HG02798 (cell line): ENCODE measurements at regions not wholly inside any gene's neighbourhood (a gene's known extent, or its start where the extent isn't known, plus 50 kb on each side); places are given as distances from the start of the nearest gene placed in this dataset.
"Not testable (repeated sequence)": the region's sequence is repeated elsewhere in the genome, so short reads cannot be mapped to it uniquely, and the experiment has no call there.

Experiments
- ATAC-seq: cut with Tn5 transposase; IDR thresholded peaks from one replicate; pipeline ENCODE4 v1.9.1; 2021; ENCODE audit warnings: mild to moderate bottlenecking; ENCODE audit not compliant: unreplicated experiment, poor library complexity

DNA sequence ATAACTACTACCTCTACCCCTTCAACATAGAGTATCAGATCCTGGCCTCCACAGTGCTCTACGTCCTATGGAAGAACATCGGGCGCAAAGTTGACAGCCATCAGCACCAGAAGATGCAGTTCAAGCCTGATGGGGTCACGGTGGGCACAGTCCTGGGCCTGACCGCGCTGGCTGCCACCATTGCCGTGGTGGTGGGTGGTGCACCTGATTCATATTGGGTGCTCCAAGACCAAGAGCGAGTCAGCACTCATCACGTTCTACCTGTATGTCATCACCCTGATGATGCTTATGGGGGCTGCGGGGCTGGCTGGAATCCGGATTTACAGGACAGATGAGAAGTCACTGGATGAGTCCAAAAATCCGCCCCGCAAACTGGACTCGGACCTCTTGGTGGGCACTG is 846.4 kb downstream of the RPIA start:
- ATAC-seq, result not testable (repeated sequence)

DNA sequence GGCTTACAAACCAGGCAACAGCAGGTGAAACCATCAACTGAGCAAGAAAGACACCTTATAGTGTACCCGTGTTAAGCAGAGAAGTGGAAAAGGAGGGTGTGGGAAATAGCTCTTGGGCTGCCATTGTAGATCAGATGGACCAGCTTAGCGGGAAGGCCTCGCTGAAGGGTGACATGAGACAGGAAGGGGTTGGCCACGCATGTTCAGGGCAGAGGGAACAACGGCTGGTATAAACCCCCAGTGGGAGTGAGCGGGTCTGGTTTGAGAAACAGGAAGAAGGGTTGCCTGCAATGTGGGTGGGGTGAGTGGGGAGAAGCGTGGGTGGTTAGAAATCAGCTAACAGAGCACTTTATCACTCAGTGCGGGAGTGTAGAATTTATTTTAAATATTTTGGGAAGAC is 852.6 kb downstream of the RPIA start:
- ATAC-seq, result not testable (repeated sequence)

DNA sequence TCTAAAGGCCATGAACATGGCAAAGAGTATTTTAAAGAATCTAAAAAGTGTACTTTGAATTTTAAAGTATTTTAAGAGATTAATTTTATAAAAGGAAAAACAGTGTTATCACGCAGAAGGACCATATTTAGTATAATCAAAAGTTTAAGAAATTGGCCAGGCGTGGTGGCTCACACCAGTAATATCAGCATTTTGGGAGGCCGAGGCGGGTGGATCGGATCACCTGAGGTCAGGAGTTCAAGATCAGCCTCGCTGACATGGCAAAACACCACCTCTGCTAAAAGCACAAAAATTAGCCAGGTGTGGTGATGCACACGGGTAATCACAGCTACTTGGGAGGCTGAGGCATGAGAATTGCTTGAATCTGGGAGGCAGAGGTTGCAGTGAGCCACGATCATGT is 887.7 kb downstream of the RPIA start:
- ATAC-seq, result not testable (repeated sequence)

DNA sequence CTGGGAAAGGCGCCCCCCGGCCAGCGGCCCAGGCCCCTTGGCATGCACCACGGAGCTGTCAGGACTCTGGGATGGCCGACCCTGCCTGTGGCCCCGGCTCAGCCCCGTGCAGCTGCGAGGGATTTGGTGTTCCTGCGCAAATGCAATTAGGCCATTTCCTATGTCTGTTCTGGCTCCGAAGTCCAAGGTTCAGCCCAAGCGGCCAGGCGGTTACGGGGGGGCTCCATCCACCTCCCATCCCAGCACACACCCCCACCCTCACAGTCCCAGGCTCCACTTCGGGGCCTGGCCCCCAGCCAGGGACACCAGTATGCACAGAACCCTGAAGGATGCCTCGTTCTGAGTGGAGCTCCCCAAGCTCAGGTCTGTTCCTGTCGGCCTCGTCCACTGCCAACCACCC is 891.3 kb downstream of the RPIA start:
- ATAC-seq, result not testable (repeated sequence)

DNA sequence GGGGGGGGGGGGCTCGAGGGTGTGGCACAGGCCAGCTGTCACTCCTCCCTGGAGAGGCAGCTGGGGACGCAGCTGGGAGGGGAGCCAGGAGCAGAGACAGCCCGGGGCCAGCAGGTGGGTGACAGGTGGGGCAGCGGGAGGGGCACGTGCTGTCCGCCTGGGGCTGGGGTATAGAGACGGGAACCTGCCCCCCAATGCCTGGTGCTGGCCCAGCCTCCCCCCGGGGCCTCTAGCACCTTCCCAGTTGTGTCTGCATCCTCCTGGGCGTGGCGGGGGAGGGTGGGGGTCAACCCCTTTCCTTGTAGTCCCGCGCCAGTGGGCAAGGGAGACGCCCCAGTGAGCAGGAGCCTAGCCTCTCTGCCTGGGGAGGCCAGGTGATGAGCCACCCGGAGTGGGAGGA is 892.6 kb downstream of the RPIA start:
- not testable (repeated sequence) for ATAC-seq

DNA sequence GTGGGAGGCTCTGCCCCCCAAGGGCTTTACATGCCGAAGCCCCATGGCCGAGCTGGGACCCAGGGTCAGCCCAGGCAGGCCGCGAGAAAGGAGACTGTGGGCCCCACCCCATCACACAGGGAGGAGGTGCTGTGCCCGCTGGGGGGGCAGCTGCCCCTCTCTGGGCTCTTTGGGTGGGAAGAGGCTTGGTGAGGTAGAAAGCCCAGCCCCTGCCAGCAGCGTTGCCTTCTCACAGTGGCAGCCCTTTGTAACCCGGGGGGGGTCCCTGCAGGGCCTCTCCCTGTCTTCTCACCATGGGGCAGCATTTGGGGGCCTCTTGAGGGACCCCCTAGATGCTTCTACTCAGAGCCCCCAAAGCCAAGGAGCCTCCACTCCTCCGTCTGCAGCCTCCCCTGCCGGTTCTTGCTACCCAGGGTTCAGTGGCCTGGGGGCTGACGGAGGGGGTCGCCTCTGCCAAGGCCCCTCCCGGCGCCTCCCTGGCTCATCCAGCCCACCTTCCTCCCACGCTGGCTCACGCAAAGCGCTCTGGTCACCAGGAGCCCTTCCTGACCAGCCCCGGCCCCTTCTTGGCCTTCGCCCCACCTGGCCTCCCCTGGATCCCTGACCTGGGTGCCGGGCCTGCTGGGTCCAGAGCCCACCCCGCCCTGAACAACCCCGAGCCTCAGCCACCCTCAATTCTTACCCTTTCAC is 893.5 kb downstream of the RPIA start:
- ATAC-seq, result not testable (repeated sequence)

DNA sequence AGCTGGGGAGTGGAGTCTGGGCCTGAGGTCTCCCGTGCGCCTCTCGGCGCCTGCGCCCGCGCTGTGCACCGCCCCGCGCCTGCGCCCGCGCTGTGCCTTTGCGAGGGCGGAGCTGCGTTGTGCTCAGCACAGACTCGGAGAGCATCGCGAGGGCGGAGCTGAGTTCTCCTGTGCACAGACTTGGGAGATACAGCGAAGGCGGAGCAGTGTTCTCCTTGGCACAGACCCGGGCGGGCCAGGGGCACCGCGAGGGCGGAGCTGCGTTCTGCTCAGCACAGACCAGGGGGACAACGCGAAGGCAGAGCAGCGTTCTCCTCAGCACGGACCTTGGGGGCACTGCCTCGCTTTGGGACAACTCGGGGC is 894.1 kb downstream of the RPIA start:
- ATAC-seq, result peak; percentile 100

DNA sequence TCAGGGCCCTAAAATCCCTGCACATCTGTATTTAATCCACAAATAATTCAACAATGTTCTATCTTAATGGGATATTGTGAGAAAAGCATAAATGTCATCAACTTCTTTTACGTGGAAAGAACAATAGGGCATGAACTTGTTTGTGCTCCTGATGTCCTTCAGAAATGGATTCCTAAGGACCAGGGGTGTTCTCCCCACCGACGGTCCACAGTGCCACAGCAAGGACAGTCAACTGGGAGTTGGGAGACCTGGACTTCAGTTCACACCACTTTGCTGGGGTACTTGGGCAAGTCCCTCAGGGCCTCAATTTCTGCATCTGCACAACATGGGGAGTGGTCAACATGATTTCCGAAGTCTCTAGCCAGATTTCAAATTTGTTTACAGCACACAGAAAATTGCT is 908.4 kb downstream of the RPIA start:
- ATAC-seq, result not testable (repeated sequence)

DNA sequence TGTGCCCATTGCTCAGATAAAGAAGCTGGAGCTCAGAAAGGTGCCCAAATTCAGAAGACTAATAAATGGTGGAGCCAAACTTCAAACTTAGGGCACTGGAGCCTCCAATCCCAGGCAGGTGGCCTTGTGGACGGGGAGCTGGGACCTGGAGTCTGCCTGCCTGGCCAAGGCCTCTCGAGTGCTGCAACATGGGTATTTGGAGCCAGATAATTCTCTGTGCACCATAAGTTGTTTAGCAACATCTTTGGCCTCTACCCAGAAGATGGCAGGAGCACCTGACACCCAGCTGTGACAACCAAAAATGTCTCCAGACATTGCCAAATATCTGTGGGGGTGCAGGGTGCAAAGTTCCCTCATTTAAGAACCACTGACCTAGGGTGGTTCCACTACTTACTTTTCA is 915.0 kb downstream of the RPIA start:
- not testable (repeated sequence) for ATAC-seq

DNA sequence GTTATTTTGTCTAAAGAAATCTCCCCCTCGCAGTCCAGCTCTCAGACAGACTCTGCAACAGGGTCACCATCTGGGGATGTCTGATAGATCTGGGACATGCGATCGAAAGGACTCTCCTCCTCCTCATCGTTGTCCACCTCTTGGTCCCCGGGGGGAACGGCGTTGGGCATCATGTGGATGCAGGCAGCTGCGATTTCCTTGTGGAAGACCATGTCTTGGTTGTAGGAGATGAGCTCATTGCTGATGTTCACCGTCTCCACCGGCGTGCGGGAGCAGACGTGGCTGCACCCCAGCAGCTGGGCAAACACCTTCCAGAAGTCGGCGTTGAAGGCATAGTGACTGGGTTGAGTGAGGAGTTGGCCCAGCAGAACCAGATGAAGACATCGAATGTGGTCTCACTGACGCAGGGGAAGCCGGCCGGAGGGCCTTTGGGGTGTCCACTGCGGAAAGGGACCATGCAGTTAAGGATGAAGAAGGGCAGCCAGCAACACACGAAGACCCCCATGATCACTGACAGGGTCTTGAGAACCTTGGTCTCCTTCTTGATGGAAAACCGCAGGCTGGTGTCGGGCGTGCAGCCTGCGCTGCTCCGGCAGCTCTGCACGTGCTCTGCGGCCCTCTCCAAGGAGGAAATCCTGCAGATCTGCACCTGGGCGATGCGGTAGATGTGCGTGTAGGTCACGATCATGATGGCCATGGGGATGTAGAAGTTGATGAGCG is 918.9 kb downstream of the RPIA start:
- not testable (repeated sequence) for ATAC-seq

DNA sequence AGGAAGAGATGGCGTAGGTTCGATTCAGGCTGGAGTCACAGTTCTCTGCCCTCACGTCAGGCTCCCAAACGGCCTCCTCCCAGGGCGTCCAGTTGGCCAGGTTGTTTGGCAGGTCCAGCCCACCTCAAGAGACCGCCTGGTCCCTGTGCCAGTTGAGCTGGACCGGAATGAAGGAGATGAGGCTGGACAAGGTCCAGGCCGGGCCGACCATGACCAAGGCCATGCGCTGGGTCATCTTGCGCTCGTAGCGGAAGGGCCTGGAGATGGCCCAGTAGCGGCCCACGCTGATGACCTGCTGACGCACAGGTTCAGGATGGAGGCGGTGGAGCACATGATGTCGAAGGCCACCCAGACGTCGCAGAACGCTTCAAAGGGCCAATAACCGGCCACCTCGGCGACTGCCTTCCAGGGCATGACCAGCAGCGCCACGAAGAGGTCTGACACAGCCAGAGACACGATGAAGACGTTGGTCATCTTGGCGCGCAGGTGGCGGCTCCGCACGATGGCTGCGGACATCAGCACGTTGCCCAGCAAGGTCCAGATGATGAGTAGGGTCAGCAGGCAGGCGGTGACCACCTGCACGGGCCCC is 919.5 kb downstream of the RPIA start:
- not testable (repeated sequence) for ATAC-seq

DNA sequence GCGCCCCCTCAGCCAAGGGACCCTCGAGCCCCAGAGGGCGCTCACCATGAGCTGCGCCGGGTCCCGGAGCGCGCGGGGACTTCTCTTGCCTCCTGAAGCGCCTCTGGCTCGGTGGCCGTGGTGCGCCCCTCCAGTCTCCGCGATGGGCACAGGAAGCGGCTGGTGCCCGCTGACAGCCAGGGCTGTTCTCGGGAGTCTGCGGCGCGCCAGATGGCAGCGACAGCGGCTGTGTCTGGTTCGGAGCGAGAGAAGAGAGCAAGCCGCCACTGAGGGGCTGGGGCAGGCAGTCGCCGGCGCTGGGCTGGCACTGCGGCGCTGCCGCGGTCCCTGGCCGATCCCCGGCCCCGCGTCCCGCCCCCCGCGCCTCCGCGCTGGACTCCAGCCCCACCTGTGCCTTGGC is 920.2 kb downstream of the RPIA start:
- ATAC-seq, result not testable (repeated sequence)

DNA sequence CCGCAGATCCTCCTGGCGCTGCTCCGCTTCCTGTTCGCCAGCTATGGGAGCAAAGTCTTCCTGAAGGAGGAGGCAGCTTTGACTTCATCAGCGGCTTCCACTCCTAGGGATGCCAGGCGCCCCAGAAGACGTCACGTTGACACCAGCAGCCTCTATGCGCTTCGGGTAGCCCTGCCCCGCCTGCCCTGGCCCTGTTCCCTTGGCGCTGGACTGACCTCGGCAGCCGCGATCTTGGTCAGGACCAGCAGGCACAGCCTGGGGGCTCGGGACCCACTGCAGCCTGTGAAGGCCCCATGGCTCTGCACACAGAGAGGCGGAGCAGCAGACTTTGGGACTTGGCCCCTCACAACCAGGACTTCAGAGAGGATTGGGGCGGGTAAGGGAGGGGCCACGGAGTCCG is 957.8 kb downstream of the RPIA start:
- ATAC-seq, result not testable (repeated sequence)

DNA sequence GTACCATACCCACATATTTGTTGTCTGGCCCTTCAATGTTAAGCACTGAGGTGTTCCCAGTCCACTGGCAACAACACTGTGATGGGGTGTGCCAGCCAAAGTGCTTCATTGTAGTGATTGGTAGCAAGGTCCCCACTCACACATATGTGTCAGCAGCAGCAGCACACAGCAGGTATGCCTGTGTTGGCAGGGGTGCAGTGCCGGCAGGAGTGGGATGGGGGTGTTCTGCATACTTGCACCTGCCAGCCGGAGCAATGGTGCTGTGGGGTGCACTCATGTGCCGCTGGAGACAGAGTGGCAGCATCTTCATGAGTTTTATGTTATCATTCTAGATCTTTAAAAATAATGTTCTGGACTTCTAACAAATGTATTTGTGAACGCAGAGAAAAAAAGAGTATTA is 987.8 kb downstream of the RPIA start:
- ATAC-seq, result not testable (repeated sequence)
